HepG2 (cell line): ENCODE measurements at regions not wholly inside any gene's neighbourhood (a gene's known extent, or its start where the extent isn't known, plus 50 kb on each side); places are given as distances from the start of the nearest gene placed in this dataset.
A peak's percentile ranks its signal among the peaks of the same experiment; 100 is the strongest.

Experiments
- FOXJ3 ChIP-seq: sonication (generic); formaldehyde crosslinking; IDR thresholded peaks from 2 replicates; pipeline ENCODE4 v1.4.0; 2020; ENCODE audit warnings: missing genetic modification reagents, mild to moderate bottlenecking, borderline replicate concordance
- ISX ChIP-seq: sonication (generic); formaldehyde crosslinking; conservative IDR thresholded peaks from 2 replicates; pipeline ENCODE4 v1.5.0; 2020; ENCODE audit warnings: missing genetic modification reagents
- KDM6A ChIP-seq: IDR thresholded peaks from 2 replicates; pipeline ENCODE4 v1.6.1; 2016; ENCODE audit warnings: low read depth
- KIAA2018 ChIP-seq: sonication (generic); formaldehyde crosslinking; IDR thresholded peaks from 2 replicates; pipeline ENCODE4 v1.5.0; 2020; ENCODE audit warnings: mild to moderate bottlenecking, missing genetic modification reagents, borderline replicate concordance
- MAX ChIP-seq: IDR thresholded peaks from 2 replicates; pipeline ENCODE4 v1.6.1; 2012; ENCODE audit warnings: inconsistent platforms
- NFKB2 ChIP-seq: sonication (generic); formaldehyde crosslinking; IDR thresholded peaks from 2 replicates; pipeline ENCODE4 v1.4.0; 2020; ENCODE audit warnings: missing genetic modification reagents, borderline replicate concordance
- NFKBIZ ChIP-seq: IDR thresholded peaks from 2 replicates; pipeline ENCODE4 v1.6.1; 2018; ENCODE audit warnings: missing genetic modification reagents, missing compliant biosample characterization
- NFYC ChIP-seq: IDR thresholded peaks from 2 replicates; pipeline ENCODE4 v1.6.1; 2016; ENCODE audit warnings: missing genetic modification reagents, missing compliant biosample characterization
- SETDB1 ChIP-seq: sonication (generic); formaldehyde crosslinking; IDR thresholded peaks from 2 replicates; pipeline ENCODE4 v1.5.1; 2020; ENCODE audit warnings: missing genetic modification reagents, mild to moderate bottlenecking, borderline replicate concordance
- TRIM24 ChIP-seq: sonication (generic); formaldehyde crosslinking; IDR thresholded peaks from 2 replicates; pipeline ENCODE4 v1.8.0; 2022; ENCODE audit warnings: mild to moderate bottlenecking, missing genetic modification reagents
- WIZ ChIP-seq: sonication (generic); formaldehyde crosslinking; IDR thresholded peaks from 2 replicates; pipeline ENCODE4 v1.5.1; 2020; ENCODE audit warnings: mild to moderate bottlenecking, missing genetic modification reagents
- ZKSCAN5 ChIP-seq: sonication (generic); formaldehyde crosslinking; IDR thresholded peaks from 2 replicates; pipeline ENCODE4 v1.5.1; 2020; ENCODE audit warnings: mild to moderate bottlenecking, missing genetic modification reagents
- ZNF572 ChIP-seq: sonication (generic); formaldehyde crosslinking; IDR thresholded peaks from 2 replicates; pipeline ENCODE4 v1.5.1; 2020; ENCODE audit warnings: mild to moderate bottlenecking, missing genetic modification reagents
- ZNF776 ChIP-seq: sonication (generic); formaldehyde crosslinking; IDR thresholded peaks from 2 replicates; pipeline ENCODE4 v1.4.0; 2020; ENCODE audit warnings: mild to moderate bottlenecking, missing genetic modification reagents
- ZNF790 ChIP-seq: sonication (generic); formaldehyde crosslinking; IDR thresholded peaks from 2 replicates; pipeline ENCODE4 v1.8.0; 2022; ENCODE audit warnings: missing genetic modification reagents, mild to moderate bottlenecking, borderline replicate concordance
- TF ChIP-seq, protein P1 (sequence below): sonication (generic); formaldehyde crosslinking; IDR thresholded peaks from 2 replicates; pipeline ENCODE4 v1.5.1; 2020; ENCODE audit warnings: missing genetic modification reagents, mild to moderate bottlenecking, borderline replicate concordance
- TF ChIP-seq, protein P2 (sequence below): sonication (generic); formaldehyde crosslinking; IDR thresholded peaks from 2 replicates; pipeline ENCODE4 v1.8.0; 2022; ENCODE audit warnings: missing genetic modification reagents, low read depth, mild to moderate bottlenecking, borderline replicate concordance
- TF ChIP-seq, protein P3 (sequence below): sonication (generic); formaldehyde crosslinking; IDR thresholded peaks from 2 replicates; pipeline ENCODE4 v1.4.0; 2020; ENCODE audit warnings: mild to moderate bottlenecking, low read depth, missing genetic modification reagents

DNA sequence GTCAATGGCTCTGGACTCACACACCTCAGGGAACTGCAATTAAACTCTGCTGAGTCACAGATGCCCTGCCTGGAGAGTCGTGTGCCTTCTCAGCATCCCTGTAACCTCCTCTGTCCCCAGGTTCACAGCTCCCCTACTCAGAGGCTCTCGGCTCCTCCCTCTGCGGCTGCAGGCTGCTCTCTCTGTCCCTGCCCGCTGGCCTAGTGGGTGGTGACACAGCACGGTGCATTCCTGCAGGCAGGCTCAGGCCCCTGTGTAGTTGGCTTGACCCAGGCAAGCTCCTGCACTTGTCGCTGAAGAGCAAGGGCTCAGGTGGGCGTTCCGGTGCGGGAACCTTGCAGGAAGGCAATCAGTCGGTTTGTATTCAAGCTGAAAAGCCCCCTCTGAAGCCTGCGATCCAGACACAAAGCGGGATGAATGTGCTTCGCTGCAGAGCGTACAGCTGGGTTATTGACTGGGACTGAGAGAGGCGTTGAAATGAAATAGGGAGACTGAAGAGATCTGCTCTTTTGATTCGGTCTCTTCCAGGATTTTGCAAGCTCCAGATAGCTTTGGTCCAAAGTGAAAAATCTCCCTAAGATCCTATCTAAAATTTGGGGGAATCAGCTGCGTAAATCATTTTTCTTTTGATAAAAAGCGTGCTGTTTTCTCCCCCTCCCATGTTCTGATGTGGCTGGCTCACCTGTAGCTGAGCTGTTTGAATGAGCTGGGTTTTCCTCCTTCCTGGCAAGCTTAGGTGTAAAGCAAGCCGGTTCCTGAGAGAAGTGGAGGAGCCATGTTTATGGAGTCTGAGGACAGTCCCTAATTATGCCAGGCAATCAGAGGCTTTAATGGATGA lies 208.7 kb upstream of the PHYHIPL start (continued):
- TF ChIP-seq, protein P1, sequence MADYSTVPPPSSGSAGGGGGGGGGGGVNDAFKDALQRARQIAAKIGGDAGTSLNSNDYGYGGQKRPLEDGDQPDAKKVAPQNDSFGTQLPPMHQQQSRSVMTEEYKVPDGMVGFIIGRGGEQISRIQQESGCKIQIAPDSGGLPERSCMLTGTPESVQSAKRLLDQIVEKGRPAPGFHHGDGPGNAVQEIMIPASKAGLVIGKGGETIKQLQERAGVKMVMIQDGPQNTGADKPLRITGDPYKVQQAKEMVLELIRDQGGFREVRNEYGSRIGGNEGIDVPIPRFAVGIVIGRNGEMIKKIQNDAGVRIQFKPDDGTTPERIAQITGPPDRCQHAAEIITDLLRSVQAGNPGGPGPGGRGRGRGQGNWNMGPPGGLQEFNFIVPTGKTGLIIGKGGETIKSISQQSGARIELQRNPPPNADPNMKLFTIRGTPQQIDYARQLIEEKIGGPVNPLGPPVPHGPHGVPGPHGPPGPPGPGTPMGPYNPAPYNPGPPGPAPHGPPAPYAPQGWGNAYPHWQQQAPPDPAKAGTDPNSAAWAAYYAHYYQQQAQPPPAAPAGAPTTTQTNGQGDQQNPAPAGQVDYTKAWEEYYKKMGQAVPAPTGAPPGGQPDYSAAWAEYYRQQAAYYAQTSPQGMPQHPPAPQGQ (CRISPR knock-in tag): no peak
- TF ChIP-seq ISX (CRISPR knock-in tag) (no peak), KDM6A (no peak), ZNF572 (CRISPR knock-in tag) (no peak), FOXJ3 (CRISPR knock-in tag) (peak; percentile 50; the same call in 1 of the 2 replicates), ZNF776 (CRISPR knock-in tag) (no peak), NFKBIZ (peak; percentile 30; the same call in 1 of the 2 replicates), ZKSCAN5 (no peak), NFKB2 (CRISPR knock-in tag) (peak; percentile 82; the same call in 1 of the 2 replicates), MAX (peak; percentile 83), ZNF790 (0 out of 2 replicates have a peak, but pooled peaks have one; percentile 70), WIZ (CRISPR knock-in tag) (peak; percentile 29; the same call in 1 of the 2 replicates), KIAA2018 (CRISPR knock-in tag) (no peak), NFYC (CRISPR knock-in tag) (no peak), TRIM24 (0 out of 2 replicates have a peak, but pooled peaks have one; percentile 18), SETDB1 (no peak)
- TF ChIP-seq, protein P2, sequence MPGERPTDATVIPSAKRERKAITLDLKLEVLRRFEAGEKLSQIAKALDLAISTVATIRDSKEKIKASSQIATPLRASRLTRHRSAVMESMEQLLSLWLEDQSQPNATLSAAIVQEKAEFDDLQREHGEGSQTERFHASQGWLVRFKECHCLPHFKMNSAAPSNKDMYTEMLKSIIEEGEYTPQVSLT (CRISPR knock-in tag): no peak
- TF ChIP-seq, protein P3, sequence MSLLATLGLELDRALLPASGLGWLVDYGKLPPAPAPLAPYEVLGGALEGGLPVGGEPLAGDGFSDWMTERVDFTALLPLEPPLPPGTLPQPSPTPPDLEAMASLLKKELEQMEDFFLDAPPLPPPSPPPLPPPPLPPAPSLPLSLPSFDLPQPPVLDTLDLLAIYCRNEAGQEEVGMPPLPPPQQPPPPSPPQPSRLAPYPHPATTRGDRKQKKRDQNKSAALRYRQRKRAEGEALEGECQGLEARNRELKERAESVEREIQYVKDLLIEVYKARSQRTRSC: no peak
